Gastroesophageal sphincter (tissue), 4 donors: ENCODE measurements at regions not wholly inside any gene's neighbourhood (a gene's known extent, or its start where the extent isn't known, plus 50 kb on each side); places are given as distances from the start of the nearest gene placed in this dataset.

Source experiments
- ATAC-seq: fragments of 150-250 bp; one replicate; pipeline ENCODE4 v1.9.1; 2016; ENCODE audit warnings: mild to moderate bottlenecking, moderate library complexity
- H3K27ac ChIP-seq, 4 donors: fragments of 200-600 bp; sonication (generic) in 3 of 4; 1 replicate in 3 of 4; 2 replicates in 1 of 4; pipeline ENCODE4 v1.5.1; 2016 to 2019
- H3K27me3 ChIP-seq: fragments of 200-600 bp; sonication (generic); one replicate; pipeline ENCODE4 v1.5.1; 2019
- H3K36me3 ChIP-seq, 2 donors: fragments of 200-600 bp; sonication (generic); one replicate each; pipeline ENCODE4 v1.5.1; 2019; ENCODE audit warnings: control low read depth in 1 of 2
- H3K4me1 ChIP-seq, 3 donors: fragments of 200-600 bp; sonication (generic); 1 replicate in 2 of 3; 2 replicates in 1 of 3; pipeline ENCODE4 v1.5.1; 2016 to 2019; ENCODE audit warnings: control low read depth in 2 of 3
- H3K4me3 ChIP-seq, 2 donors: fragments of 200-600 bp; sonication (generic); one replicate each; pipeline ENCODE4 v1.5.1; 2019; ENCODE audit warnings: mild to moderate bottlenecking in 1 of 2, moderate library complexity in 1 of 2
- H3K9me3 ChIP-seq, 3 donors: fragments of 200-600 bp; sonication (generic); one replicate each; pipeline ENCODE4 v1.5.1; 2017 to 2019; ENCODE audit warnings: control low read depth in 2 of 3
- EP300 ChIP-seq: sonication (generic); formaldehyde crosslinking; IDR thresholded peaks from one replicate; pipeline ENCODE4 v1.6.1; 2017; ENCODE audit warnings: antibody characterized with exemption, mild to moderate bottlenecking
- POLR2A ChIP-seq, 2 donors: fragments of 450-650 bp; IDR thresholded peaks; one replicate each; pipeline ENCODE4 v1.6.1; 2017; ENCODE audit warnings: antibody characterized with exemption in 2 of 2, mild to moderate bottlenecking in 2 of 2, moderate library complexity in 1 of 2
- POLR2AphosphoS5 ChIP-seq: sonication (generic); formaldehyde crosslinking; IDR thresholded peaks from one replicate; pipeline ENCODE4 v1.6.1; 2017; ENCODE audit warnings: antibody characterized with exemption
- WGBS, 2 donors: methylation state at CpG; one replicate each; pipeline ENCODE4 v1.1.5; 2018; ENCODE audit warnings: low coverage in 1 of 2; 5-methylcytosine and 5-hydroxymethylcytosine counted together
- small RNA-seq, 4 donors: library from RNA; depleted of rRNA; stranded (forward); fragments of <200 nt; gene quantifications; one replicate each; pipeline ENCODE3, GENCODE V24; 2016
- TF ChIP-seq, protein P1 (sequence below), 4 experiments: fragments of 200-600 bp in 2 of 4; fragments of 450-650 bp in 2 of 4; sonication (generic) in 1 of 4; IDR thresholded peaks; one replicate each; pipeline ENCODE4 v1.5.1; 2017 to 2019; ENCODE audit warnings: antibody characterized with exemption in 4 of 4, mild to moderate bottlenecking in 2 of 4, moderate library complexity in 2 of 4

DNA sequence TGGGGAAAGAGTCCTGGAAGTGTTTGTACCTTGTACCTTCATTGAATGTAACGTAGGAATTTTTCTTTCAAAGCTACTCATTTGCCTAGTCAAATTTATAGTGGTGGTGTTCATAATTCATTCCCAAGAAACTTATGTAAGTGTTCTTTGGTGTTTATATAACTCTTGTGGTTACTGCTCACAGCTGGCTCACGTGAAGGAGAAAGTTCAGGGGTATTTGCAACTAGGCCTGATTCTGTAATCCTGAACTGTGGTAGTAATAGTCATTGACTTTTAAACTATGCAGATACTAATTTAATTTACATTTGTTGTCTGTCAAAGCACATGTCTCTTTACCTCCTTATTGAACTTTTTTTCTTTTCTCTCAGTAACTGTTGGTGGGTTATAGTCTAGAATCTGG is 50.5 kb upstream of the TEX264 start:
- WGBS, 2 donors: 8 to 17% methylated on average over 2 of the region's 2 CpGs
- Histone ChIP-seq H3K27me3 (no peaks in the 10 kb centered on the region), H3K4me1 (peaks cover 10 to 64% (median 12%) of the 10 kb centered on the region in 3 donors), H3K9me3 (no peaks in the 10 kb centered on the region), H3K4me3 (no peak overlapping the region), H3K27ac (peak overlapping the region; percentile 64 to 79 (median 73)), H3K36me3 (no peaks in the 10 kb centered on the region)
- TF ChIP-seq, protein P1, sequence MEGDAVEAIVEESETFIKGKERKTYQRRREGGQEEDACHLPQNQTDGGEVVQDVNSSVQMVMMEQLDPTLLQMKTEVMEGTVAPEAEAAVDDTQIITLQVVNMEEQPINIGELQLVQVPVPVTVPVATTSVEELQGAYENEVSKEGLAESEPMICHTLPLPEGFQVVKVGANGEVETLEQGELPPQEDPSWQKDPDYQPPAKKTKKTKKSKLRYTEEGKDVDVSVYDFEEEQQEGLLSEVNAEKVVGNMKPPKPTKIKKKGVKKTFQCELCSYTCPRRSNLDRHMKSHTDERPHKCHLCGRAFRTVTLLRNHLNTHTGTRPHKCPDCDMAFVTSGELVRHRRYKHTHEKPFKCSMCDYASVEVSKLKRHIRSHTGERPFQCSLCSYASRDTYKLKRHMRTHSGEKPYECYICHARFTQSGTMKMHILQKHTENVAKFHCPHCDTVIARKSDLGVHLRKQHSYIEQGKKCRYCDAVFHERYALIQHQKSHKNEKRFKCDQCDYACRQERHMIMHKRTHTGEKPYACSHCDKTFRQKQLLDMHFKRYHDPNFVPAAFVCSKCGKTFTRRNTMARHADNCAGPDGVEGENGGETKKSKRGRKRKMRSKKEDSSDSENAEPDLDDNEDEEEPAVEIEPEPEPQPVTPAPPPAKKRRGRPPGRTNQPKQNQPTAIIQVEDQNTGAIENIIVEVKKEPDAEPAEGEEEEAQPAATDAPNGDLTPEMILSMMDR (IDR thresholded peaks at IDR 0.05): no peak
- TF ChIP-seq POLR2A (IDR thresholded peaks at IDR 0.05) (no peak), EP300 (no peak), POLR2AphosphoS5 (peak; percentile 47)
- ATAC-seq: peak; percentile 62

DNA sequence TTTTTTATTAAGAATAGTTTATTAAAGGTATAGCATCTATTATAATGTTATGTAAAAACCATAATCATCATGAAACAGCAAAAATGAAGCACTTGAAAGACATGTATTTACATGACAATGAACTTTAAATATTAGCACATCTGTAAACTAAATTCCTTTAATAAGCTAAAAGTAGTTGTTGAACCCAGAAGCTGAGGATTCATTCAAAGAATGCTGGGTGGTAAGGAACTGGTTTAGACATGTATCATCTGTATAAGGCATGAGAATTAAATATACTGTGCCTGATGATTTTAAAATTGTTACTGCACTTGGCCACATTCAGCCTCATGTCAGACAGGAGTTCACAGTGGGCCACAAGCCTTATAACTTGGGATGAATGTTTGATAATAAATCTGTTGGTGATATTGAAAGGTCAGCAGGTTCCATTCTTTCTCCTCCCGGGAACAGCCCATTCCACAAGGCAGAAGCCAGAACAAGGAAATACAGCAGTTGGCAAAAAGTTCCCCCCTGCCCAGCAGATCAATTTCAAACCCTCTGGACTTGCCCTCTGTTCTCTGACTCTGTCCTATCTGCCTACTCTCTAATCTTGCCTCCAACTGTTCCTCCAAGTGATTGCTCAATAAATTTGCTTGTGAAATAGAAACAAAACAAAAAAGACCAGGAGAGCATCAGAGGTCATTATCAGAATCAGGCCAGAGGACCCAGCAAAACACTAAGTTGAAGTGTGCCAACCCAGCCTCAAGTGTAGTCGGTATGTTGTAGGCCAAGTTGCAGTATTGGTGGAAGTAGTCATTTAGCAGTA is 49.8 kb upstream of the TEX264 start:
- Histone ChIP-seq H3K27me3 (no peaks in the 10 kb centered on the region), H3K9me3 (no peaks in the 10 kb centered on the region), H3K4me1 (peaks cover 10 to 64% (median 12%) of the 10 kb centered on the region in 3 donors), H3K27ac (peak overlapping the region; percentile 64 to 79 (median 73)), H3K36me3 (no peaks in the 10 kb centered on the region), H3K4me3 (no peak overlapping the region)
- WGBS, 2 donors: 48 to 50% methylated on average over 1 to 2 of the region's 2 CpGs
- TF ChIP-seq, protein P1 (IDR thresholded peaks at IDR 0.05): no peak
- no peak for TF ChIP-seq POLR2AphosphoS5
- TF ChIP-seq EP300: no peak
- no peak for TF ChIP-seq POLR2A (IDR thresholded peaks at IDR 0.05)
- peak; percentile 69 for ATAC-seq

Small RNA genes in the stretch of these regions (small RNA-seq; reads per million reads assigned to genes)
- gene RNU6ATAC29P: 0 reads per million in 4 donors
